HG03442 (cell line): ENCODE measurements at regions not wholly inside any gene's neighbourhood (a gene's known extent, or its start where the extent isn't known, plus 50 kb on each side); places are given as distances from the start of the nearest gene placed in this dataset.

Experiments used
- ATAC-seq: cut with Tn5 transposase; IDR thresholded peaks from one replicate; pipeline ENCODE4 v1.9.1; 2021; ENCODE audit warnings: mild to moderate bottlenecking, moderate library complexity; ENCODE audit not compliant: unreplicated experiment

DNA sequence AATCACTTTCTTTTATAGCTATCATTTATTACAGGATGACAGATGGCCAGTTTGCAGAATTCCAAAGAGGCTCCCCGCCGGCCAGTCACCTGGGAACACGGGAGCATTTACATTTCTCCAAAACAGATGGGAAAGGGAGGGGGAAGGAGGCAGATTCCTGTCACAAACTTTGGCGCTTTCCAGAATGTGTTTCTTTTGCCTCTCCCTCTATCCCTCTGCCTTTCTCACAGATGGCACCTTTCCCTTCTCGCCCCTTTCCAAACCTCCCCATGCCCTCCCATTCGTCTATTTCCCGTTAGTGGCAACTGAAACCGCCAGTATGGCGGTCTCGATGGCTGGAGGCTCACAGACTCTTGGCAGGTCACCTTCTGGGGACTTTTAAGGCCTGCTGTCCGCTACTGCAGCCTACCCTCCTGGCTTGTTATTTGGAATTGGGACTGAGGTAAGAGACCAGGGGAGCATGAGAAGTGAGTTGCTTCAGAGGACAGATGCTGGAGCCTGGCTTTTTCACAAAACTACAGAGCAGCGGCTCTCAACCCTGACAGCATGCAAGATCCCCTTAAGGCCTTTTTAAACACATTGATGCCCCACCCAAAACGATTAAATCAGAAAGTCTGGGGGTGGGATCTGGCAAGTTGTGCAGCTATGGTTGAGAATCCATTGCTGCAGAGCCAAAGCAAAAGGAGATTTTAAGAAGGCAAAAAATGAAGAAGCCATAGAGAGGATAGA, 161.5 kb upstream of the VASH1 start:
- no peak for ATAC-seq

DNA sequence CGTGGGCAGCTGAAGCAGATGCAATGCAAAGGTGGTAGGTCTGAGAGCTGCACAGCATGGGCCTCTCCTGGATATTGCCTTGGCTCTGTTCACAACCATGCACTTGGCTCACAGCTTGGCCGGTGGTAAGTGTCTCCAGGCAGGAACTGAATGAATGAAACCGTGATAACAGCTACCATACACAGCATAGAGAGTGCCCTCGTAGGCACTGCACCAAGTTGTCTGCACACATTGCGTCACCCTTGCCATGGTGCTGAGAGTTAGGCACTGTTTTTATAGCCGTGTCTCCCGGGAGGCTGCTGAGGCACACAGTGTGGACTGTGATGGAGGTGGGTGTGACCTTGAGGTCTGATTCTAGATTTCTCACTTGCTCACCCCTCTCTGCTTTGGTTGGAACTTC, 157.6 kb upstream of the VASH1 start:
- no peak for ATAC-seq

GRCh38 chr14:76607510-76607909, 153.8 kb upstream of the VASH1 start:
- no peak for ATAC-seq

GRCh38 chr14:76612654-76613053, 148.6 kb upstream of the VASH1 start:
- no peak for ATAC-seq

DNA sequence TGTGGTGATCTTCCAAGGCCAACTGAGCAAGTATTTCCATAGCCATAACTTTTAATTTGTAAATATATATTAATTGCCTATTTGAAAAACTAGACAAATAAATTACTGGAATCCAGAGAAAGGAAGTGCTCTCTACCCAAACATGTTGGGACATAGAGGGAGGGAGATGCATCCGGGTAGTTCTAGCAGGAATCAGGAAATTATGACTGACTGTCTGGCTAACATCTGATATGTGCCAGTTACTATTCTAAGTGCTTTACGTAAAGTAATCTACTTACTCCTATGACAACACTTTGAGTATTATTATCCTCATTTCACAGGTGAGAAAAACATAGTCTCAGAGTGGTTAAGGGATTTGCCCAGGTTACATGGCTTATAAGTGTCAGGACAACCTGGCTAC, 147.7 kb upstream of the VASH1 start:
- no peak for ATAC-seq

DNA sequence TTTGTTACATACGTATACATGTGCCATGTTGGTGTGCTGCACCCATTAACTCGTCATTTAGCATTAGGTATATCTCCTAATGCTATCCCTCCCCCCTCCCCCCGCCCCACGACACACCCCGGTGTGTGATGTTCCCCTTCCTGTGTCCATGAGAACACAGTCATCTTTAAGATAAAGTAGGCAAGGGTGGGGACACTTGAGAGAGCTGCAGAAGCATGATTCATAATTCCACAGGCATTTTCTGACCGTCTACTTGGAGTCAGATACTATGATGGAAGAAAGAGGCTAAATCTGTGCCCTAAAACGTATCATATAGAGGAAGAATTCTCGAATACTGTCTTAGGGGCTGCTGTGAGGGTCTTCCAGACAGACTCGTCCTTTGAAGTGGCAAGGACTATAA, 145.9 kb upstream of the VASH1 start:
- ATAC-seq = no peak

DNA sequence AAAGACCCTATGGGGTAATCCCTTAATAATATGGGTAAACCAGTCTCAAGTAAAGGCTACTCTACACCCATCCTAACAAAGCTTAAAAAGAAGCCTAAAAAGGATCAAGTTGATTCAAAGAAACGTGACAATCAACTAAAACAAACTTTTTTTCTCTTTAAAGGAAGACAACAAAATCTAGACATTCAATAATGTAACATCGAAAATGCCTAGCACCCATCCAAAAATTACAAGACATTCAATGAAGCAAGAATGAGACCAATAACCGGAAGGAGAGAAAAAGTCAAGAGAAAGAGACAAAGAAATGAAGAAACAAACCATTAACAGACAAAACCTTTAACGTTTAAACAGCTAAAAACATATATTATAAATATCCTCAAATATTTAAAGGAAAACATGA, 143.8 kb upstream of the VASH1 start:
- ATAC-seq = no peak

- no peak for ATAC-seq
Observed at GRCh38 chr14:76636602-76637001, 124.7 kb upstream of the VASH1 start.

- ATAC-seq = no peak
Observed at GRCh38 chr14:76638841-76639240, 122.4 kb upstream of the VASH1 start.

DNA sequence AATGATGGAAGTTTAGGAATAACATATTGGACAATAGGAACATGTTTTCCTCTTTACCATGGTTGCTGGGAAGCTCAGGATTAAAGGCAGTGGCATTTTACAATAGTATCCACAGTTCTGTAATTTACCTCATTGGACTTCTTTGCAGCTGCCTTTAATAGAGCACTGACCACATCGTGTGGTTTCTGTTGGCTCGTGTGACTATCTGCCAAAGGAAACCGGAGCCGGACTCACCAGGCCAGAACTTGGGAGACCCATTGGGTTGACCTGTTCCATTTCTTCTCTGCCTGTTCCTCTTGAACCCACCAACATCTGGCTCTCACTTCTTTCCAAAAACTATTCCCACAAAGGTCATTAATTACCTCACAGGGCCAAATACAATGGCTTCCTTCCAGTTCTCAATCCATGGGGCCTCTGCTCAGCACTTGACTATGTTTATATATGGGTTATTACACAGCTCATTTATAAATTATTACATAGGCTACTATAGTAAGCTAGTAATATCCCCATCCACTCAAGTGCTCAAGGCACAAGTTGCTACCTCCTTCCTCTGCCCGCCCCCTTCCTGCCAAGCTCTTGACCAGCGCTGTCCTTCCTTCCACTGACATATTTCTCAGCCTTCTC, 121.5 kb upstream of the VASH1 start:
- no peak for ATAC-seq

DNA sequence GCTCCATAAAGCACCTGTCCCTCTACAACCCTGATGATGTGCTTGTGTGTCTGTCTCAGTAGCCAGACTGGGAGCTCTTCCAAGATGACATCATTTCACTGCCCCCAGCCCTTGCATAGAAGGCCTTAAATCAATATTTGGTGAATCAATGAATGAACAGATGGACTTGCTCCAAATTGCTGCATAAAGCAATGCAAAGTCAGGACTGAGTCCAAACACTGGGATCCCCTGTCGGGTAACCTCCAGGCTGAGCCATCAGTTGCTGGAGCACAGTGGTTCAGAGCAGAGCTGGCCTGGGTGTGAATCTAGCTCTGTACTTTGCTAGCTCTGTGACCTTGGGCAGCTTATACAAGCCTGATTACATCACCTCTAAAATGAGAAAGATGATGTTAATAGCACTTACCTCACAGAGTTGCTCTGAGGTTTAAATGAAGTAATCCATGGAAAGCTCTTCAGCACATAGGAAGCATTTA, 120.3 kb upstream of the VASH1 start:
- ATAC-seq = no peak

DNA sequence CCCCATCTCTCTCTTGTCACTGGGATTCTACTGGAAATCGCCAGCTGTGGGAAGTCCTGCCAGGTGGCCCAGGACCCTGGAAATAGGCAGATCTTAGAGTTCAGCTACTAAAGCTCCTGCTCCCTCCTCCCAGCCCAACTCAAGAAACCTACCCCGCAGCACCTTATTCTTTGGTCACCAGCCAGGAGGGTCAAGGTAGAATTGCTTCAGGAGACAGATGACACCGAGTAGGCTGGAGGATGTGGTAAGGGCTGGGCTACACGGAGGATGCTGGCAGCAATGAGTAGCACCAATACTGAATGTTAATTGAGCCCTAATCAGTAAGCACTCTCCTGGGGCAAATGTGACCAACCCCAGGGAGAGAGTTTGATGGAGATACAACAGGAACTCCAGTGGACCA, 119.7 kb upstream of the VASH1 start:
- ATAC-seq = no peak

GRCh38 chr14:76643887-76644286, 117.4 kb upstream of the VASH1 start:
- ATAC-seq = no peak

DNA sequence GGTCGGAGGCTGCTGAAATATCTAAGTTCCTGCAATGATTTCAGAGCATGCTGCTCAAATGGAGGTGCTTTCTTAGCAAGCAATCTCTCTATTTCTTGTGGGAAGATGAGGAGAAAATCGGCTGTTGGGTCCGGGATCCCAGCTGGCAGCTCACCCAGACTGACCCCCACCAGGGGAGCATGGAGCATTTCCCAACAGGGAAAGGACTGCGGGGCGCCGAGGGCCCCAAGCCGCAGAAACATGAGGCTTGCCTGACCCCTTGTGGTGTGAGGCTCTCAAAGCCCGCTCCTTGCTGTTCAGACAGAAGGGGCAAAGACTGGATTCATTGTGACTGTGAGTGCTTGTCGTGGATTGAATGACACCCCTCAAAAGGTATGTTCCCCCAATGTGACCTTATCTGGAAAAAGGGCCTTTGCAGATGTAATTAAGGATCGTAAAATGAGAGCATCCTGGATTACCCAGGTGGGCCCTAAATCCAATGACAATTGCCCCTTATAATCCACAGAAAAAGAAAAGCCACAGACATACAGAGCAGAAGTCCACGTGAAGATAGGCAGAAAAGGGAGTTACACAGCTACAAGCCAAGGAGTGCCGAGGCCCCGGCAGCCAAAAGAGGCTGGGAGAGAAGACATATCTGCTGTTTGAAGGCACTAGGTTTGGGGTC, 116.3 kb upstream of the VASH1 start:
- ATAC-seq = no peak

DNA sequence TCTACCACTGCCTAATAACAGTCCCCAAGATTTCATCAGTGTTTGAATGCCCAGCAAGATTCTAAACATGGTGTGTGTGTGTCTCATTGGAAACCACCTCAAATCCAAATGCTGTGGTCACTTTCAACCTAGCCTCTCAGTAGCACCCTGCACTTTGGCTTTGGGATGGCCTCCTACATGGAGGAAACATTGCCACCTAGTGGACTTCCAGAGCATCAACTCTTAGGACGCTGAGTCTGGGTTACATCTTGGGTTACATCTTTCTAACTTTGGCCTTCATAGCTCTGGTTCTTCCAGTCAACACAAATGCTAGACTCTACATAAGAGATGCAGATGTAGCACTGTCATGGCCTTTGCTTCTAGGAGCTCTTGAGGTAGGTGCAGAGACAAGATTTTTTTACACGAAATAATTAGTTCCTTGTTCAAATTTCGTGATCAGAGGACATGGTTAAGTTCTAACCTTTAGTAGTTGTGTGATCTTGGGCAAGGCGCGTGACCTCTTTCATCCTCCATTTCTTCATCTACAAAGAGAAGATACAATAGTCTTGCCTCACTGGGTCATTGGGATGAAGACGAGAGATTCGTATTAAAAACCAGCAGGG, 113.5 kb upstream of the VASH1 start:
- peak; percentile 55 for ATAC-seq

- no peak for ATAC-seq
Observed at GRCh38 chr14:76651410-76652055, 109.7 kb upstream of the VASH1 start.

DNA sequence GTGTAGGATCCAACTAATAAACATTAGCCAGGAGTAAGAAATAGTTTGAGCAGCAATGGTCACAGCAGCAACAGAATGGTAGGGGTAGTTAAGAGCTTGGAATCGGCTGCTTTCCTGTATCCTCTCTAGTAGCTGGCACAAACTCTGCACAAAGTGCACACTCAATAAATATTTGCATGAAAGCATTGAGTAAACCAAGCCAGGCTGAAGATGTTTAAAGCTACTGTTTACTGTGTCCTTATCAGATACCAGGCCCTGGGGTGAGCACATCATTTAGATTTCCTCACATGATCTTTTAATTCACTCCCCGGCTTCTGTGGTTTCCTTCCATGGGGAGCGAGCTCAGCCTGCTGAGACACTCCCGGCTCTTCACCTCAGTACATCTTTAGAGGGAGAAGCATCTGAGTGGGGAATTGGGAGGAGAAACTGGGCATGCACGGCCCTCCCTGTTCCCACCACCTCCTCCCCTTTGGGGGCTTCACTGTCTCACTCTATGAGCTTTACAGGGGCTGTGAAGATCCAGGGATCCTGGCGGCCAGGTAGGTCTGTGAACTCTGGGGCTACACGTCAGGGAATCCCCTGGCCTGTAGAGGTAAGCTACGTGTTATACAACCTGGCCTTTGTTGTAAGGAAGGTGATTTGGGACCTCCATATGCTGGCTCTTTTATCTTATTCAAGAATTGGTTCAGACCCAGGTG, 107.2 kb upstream of the VASH1 start:
- ATAC-seq = no peak

GRCh38 chr14:76654573-76655108, 106.6 kb upstream of the VASH1 start:
- ATAC-seq = no peak

- no peak for ATAC-seq
Observed at GRCh38 chr14:76655331-76655730, 105.9 kb upstream of the VASH1 start.

GRCh38 chr14:76656592-76656991, 104.7 kb upstream of the VASH1 start:
- no peak for ATAC-seq
